Loucy (cell line): ENCODE measurements at regions not wholly inside any gene's neighbourhood (a gene's known extent, or its start where the extent isn't known, plus 50 kb on each side); places are given as distances from the start of the nearest gene placed in this dataset.

Source experiments
- EZH2phosphoT487 ChIP-seq: fragments of 200-600 bp; IDR thresholded peaks from 2 replicates; pipeline ENCODE4 v1.6.1; 2018; ENCODE audit warnings: antibody characterized with exemption, mild to moderate bottlenecking, moderate library complexity, borderline replicate concordance
- TF ChIP-seq, protein P1 (sequence below): fragments of 200-600 bp; sonication (generic); conservative IDR thresholded peaks from 2 replicates; pipeline ENCODE4 v1.5.1; 2014; ENCODE audit warnings: mild to moderate bottlenecking, antibody characterized with exemption, low read length

DNA sequence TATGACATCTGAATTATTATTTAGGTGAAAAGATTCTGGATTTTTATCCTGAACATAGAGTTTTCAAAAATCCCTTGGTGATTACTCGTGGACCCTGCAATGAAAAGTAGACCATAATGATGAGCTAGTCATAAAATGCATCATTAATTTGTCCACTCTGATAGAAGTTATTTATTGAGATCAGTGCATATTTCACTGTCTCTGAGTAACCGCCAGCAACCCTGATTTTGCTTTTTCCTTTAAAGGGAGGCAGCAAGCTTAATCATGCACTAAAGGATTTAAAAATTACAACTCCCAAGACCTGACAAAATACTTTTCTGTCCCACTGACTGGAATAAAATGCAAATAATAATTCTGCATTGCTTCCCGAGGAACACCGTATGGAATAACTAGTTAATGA lies 259.6 kb upstream of the DPPA4 start:
- TF ChIP-seq, protein P1, sequence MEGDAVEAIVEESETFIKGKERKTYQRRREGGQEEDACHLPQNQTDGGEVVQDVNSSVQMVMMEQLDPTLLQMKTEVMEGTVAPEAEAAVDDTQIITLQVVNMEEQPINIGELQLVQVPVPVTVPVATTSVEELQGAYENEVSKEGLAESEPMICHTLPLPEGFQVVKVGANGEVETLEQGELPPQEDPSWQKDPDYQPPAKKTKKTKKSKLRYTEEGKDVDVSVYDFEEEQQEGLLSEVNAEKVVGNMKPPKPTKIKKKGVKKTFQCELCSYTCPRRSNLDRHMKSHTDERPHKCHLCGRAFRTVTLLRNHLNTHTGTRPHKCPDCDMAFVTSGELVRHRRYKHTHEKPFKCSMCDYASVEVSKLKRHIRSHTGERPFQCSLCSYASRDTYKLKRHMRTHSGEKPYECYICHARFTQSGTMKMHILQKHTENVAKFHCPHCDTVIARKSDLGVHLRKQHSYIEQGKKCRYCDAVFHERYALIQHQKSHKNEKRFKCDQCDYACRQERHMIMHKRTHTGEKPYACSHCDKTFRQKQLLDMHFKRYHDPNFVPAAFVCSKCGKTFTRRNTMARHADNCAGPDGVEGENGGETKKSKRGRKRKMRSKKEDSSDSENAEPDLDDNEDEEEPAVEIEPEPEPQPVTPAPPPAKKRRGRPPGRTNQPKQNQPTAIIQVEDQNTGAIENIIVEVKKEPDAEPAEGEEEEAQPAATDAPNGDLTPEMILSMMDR: no peak
- TF ChIP-seq EZH2phosphoT487: no peak
